ENCODE measurements at regions not wholly inside any gene's neighbourhood (a gene's known extent, or its start where the extent isn't known, plus 50 kb on each side); places are given as distances from the start of the nearest gene placed in this dataset.

DNA sequence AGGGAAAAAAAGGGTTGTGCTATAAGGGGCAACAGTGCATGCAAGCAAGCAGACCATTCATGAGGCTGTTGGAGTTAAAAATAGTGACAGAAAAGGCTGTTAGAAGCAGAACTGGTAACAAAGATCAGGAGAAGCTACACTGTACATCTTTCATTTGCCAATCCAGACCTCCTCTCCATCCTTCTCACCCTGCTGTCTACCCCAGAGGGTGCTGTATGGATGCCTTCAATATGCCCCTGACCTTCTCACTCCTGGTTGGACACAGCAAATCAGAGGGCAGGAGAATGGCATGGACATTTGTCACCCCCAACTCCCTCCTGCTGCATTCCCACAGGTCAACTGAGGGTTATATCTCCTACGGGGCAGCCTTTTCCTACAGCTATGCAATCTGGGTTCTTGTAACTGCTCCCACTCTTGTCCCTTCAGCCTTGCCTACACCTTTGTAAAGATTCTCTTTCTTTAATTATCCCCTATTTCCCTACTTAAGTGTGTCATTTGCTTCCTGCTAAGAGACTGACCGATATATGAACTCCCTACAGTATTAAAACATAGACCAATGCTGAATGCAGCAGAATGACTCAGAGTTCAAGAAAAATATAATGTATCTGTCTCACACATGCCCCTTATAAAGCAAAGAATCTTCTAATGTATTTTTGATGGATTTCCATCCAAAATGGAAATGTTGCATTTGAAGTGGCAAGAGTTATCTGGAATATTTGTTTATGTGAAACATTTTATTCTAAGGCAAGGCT, 169.2 kb upstream of the NCKAP5 start:
- Mint-ChIP-seq H3K36me3 (no peaks in the 10 kb centered on the region), H3K27ac (no peak overlapping the region), H3K27me3 (no peaks in the 10 kb centered on the region), H3K9me3 (peaks cover 3% of the 10 kb centered on the region), H3K4me1 (no peaks in the 10 kb centered on the region), H3K4me3 (no peak overlapping the region)
- ATAC-seq (ENCODE audit: low read depth) (no peak), DNase-seq (no peak)
- POLR2A ChIA-PET: no interaction called here

DNA sequence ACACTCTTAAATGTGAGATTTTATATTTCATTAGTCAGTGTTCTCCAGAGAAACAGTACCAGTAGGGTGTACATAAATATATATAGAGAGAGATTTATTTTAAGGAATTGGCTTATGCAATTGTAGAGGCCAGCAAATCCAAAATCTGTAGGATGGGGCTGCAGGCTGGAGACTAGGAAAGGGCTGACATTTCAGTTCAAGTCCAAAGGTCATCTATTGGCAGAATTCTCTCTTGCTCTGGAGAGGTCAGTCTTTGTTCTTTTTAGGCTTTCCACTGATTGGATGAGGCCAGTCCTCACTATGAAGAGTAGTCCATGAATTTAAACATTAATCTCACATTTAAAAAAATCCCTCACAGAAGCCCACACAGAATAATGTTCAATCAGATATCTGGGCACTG, 170.8 kb upstream of the NCKAP5 start:
- H3K27me3 Mint-ChIP-seq: no peaks in the 10 kb centered on the region
- ATAC-seq (ENCODE audit: low read depth) (no peak), DNase-seq (no peak)
- POLR2A ChIA-PET: no interaction called here
- H3K9me3 Mint-ChIP-seq: peaks cover 1% of the 10 kb centered on the region
- H3K36me3 Mint-ChIP-seq: no peaks in the 10 kb centered on the region
- H3K4me3 Mint-ChIP-seq: no peak overlapping the region
- no peak overlapping the region for H3K27ac Mint-ChIP-seq
- H3K4me1 Mint-ChIP-seq: no peaks in the 10 kb centered on the region

DNA sequence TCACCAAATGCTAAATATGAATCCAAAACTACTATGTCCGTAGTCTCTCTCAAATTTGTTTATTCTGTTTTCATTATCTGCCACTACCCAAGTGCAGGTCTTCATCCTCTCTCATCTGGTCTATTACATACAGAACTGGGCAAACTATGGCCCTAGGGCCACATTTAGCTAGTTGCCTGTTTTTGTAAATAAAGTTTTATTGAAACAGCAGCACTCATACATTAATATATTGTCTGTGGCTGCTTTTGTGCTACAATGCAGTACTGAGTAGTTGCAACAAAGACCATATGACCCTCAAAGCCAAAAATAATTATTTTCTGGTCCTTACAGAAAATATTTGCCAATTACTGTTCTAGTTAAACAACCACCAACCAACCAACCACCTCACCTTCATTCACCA, 172.2 kb upstream of the NCKAP5 start:
- Mint-ChIP-seq H3K36me3 (no peaks in the 10 kb centered on the region), H3K4me1 (no peaks in the 10 kb centered on the region), H3K9me3 (no peaks in the 10 kb centered on the region), H3K27ac (no peak overlapping the region), H3K27me3 (no peaks in the 10 kb centered on the region), H3K4me3 (no peak overlapping the region)
- DNase-seq (no peak), ATAC-seq (ENCODE audit: low read depth) (no peak)
- POLR2A ChIA-PET: no interaction called here

DNA sequence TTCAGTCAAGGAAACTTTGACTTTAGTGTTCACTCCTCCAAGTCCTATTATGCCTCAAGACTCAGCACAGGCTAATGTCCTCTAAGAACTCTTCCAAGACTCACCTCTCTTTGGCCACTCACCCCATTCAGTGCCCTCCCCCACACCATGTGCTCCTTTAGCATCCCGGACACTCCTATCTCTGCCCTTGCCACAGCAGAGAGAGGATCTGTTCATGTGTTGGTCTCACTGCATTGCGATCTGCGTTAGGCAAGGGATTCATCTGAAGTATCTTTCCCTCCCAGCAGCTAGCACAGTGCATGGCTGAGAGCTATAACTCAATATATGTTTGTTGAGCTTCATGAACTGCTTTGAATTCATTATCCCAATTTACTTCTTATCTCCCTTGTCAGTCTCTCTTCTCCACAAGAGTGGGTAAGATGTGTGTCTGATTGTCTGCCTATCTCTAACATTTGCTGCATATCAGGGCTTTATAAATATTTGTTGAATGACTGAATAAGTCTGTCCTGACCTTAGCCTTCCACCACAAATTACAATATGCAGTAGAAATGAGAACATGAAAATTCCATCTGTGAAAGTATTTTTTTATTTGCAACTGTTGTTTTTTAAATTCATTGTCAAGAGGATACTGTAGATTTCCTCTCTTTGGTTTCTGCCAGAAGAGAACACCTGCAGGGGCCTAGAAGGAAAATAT, 179.9 kb upstream of the NCKAP5 start:
- H3K27ac Mint-ChIP-seq: no peak overlapping the region
- DNase-seq: no peak
- H3K9me3 Mint-ChIP-seq: peaks cover 3% of the 10 kb centered on the region
- no peak for ATAC-seq (ENCODE audit: low read depth)
- H3K36me3 Mint-ChIP-seq: no peaks in the 10 kb centered on the region
- H3K27me3 Mint-ChIP-seq: no peaks in the 10 kb centered on the region
- POLR2A ChIA-PET: no interaction called here
- H3K4me1 Mint-ChIP-seq: no peaks in the 10 kb centered on the region
- no peak overlapping the region for H3K4me3 Mint-ChIP-seq

DNA sequence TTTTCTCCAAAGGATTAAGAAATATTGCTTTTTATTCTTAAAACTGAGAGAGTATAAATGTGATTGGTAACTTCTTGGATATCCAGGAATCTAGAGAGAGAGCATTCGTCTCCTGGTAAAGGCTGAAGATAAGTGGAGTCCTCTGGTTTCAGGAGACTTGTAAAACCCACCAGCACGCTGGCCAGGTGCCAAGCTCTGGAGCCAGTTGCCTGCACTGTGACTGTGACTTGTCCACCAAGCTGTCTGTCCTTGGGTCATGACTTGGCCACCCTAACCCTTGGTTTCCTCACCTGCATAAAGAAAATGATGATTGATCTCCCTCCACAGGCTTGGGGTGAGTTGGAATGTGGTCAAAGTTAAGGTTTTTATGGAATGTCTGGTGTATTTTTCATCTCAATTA, 185.4 kb upstream of the NCKAP5 start:
- no peak for ATAC-seq (ENCODE audit: low read depth)
- no peak for DNase-seq
- H3K4me3 Mint-ChIP-seq: no peak overlapping the region
- H3K27me3 Mint-ChIP-seq: no peaks in the 10 kb centered on the region
- no peak overlapping the region for H3K27ac Mint-ChIP-seq
- no peaks in the 10 kb centered on the region for H3K4me1 Mint-ChIP-seq
- POLR2A ChIA-PET: no interaction called here
- no peaks in the 10 kb centered on the region for H3K36me3 Mint-ChIP-seq
- no peaks in the 10 kb centered on the region for H3K9me3 Mint-ChIP-seq

DNA sequence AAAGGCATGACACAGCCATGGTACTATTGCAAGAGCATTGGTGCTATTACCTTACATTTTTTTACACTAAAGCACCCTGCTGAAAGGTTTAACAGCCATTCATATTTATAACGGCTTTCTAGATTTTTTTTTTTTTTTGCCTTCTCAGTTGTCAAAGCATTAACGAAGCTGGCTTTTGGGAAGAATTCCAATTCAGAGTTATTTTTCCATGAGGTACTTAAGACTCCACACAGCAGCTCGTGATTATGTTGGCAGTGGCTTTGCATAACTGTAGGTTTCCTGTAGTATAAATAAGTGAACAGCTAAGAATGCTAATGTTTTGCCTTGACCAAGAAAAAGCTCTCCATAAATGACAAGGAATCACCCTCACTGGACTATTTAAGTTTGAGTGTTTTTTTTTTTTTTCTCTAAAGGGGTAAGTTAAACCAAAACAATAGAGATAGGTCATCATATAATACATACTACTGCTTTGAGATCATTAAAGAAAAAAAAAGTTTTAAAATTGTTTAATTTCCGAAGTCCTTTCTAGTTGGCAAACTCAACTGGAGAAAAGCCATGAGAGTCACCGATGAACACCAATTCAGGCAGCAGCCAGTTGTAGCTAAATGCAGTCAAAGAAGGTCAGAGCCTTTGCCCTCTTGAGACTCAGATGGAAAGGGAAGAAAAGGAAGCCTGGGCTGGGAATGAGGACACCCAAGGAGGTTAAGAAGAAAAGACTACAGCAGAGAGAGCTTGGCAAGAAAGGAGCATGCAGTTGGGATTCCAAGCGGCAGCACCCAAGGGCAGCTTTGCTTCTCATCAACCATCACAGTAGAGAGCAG, 187.4 kb upstream of the NCKAP5 start:
- POLR2A ChIA-PET: no interaction called here
- H3K27me3 Mint-ChIP-seq: no peaks in the 10 kb centered on the region
- no peaks in the 10 kb centered on the region for H3K36me3 Mint-ChIP-seq
- DNase-seq (no peak), ATAC-seq (ENCODE audit: low read depth) (no peak)
- H3K27ac Mint-ChIP-seq: no peak overlapping the region
- H3K9me3 Mint-ChIP-seq: no peaks in the 10 kb centered on the region
- no peak overlapping the region for H3K4me3 Mint-ChIP-seq
- H3K4me1 Mint-ChIP-seq: no peaks in the 10 kb centered on the region

DNA sequence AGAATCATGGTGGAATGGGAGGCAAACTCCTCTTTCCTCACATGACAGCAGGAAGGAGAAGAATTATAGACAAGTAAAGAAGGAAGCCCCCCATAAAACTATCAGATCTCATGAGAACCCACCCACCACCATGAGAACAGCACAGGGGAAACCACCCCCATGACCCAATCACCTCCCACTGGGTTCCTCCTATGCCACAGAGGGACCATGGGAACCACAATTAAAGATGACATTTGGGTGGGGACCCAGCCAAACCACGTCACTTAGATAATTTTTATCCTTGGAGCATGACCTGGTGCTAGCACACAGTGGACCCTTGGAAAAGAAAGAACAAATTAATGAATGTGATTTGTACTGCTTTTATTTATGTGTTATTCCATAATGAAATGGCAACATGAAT, 188.6 kb upstream of the NCKAP5 start:
- Mint-ChIP-seq H3K4me3 (no peak overlapping the region), H3K36me3 (no peaks in the 10 kb centered on the region), H3K9me3 (no peaks in the 10 kb centered on the region), H3K4me1 (no peaks in the 10 kb centered on the region), H3K27me3 (no peaks in the 10 kb centered on the region), H3K27ac (no peak overlapping the region)
- POLR2A ChIA-PET: no interaction called here
- no peak for ATAC-seq (ENCODE audit: low read depth)
- DNase-seq: no peak

DNA sequence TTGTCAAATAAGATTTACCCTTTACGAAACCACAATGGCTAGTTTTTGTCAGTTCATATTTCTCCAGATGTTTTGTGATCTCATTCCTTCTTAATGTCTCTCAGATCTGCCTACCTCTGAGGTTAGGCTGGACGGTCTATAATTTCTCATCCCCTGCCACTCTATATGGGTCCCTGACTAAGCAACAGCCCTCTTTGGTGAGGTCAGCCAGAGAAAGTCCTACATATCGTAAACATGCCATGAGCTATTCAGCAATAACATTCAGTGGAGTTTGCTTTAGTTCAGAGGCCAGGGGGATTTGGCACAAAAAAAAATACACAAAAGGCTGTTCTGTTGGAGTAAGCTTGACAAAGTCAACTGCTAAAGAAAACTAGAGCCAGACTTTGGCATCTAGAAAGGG, 192.1 kb upstream of the NCKAP5 start:
- Mint-ChIP-seq H3K4me1 (no peaks in the 10 kb centered on the region), H3K27me3 (no peaks in the 10 kb centered on the region), H3K9me3 (peaks cover 1% of the 10 kb centered on the region), H3K4me3 (no peak overlapping the region), H3K27ac (no peak overlapping the region), H3K36me3 (no peaks in the 10 kb centered on the region)
- ATAC-seq (ENCODE audit: low read depth) (no peak), DNase-seq (no peak)
- POLR2A ChIA-PET: no interaction called here

DNA sequence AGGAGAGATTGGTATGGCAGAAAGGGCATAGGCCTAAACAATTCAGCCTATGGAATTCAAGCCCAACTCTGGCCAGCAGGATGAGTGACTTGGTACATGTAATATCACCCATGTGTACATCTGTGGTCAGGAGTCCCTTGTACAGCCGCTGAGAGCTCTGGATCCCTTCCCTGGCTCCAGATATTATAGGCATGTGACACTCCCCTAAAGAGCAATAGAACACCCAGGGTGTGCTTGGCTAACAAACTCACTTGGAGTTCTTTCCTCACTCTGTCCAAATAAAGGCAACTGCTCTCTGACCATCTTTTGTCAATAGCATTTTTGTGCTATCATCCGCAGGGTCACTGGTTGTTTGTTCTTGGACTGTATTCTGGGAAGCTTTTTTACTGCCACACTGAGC, 197.4 kb upstream of the NCKAP5 start:
- no peak overlapping the region for H3K4me3 Mint-ChIP-seq

DNA sequence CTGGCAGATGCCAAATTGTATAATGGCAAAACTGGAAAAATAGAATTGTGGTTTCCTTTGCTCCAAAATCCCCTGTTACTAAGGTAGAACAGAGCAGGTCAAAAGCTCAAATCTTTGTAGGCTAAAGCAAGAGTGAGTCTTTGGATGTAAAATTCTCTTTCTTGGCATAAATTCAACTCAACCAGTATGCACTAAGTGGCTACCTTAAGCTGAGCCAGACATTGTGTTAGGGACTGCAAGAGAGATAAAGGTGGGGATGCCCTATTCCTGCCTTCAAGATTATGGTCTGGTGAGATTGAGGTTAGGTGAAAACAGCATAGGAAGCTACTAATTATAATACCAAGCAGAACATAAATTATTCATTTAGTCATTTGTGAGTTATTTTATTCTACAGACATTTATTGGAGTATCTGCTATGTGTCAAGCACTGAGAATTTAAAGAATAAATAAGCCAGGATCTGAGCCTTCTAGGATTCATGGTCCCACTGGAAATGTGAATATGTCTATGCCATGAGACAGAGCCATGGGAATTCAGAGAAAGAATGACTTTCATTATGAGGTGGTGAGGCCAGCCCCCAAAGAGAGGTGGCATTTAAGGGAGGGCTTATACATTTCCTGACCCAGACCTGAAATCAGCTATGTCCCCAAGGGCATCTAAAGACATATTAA, 198.0 kb upstream of the NCKAP5 start:
- H3K27ac Mint-ChIP-seq: no peak overlapping the region
- H3K9me3 Mint-ChIP-seq: peaks cover 1% of the 10 kb centered on the region
- no peaks in the 10 kb centered on the region for H3K4me1 Mint-ChIP-seq
- ATAC-seq (ENCODE audit: low read depth) (no peak), DNase-seq (no peak)
- no peaks in the 10 kb centered on the region for H3K36me3 Mint-ChIP-seq
- POLR2A ChIA-PET: no interaction called here
- peaks cover 4% of the 10 kb centered on the region for H3K27me3 Mint-ChIP-seq
- H3K4me3 Mint-ChIP-seq: no peak overlapping the region

More for the DNA sequence above, 197.4 kb upstream of the NCKAP5 start:
- POLR2A ChIA-PET: no interaction called here
- peaks cover 1% of the 10 kb centered on the region for H3K9me3 Mint-ChIP-seq
- DNase-seq (no peak), ATAC-seq (ENCODE audit: low read depth) (no peak)
- no peak overlapping the region for H3K27ac Mint-ChIP-seq
- H3K36me3 Mint-ChIP-seq: no peaks in the 10 kb centered on the region
- peaks cover 4% of the 10 kb centered on the region for H3K27me3 Mint-ChIP-seq
- no peaks in the 10 kb centered on the region for H3K4me1 Mint-ChIP-seq

DNA sequence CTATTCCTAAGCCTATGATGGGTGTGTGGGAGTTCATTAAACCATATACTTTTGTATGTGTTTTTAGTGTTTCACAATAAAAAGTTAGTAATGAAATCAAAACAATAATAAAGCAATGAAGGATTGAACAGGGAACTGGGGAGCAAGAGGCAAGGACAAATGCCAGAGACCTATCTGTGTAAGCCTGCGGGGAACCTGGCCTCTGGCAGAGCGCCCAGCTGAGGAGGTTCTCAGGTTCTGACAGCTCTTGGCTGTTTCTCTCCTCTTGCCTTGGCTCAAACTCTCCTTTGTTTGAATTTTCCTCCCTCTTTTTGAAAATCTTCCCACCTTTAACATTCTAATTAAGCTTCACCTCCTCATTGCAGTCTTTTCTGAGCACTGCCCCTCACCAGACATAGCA, 200.0 kb upstream of the NCKAP5 start:
- DNase-seq (no peak), ATAC-seq (ENCODE audit: low read depth) (no peak)
- Mint-ChIP-seq H3K27ac (no peak overlapping the region), H3K27me3 (peaks cover 4% of the 10 kb centered on the region), H3K36me3 (no peaks in the 10 kb centered on the region), H3K9me3 (peaks cover 1% of the 10 kb centered on the region), H3K4me1 (no peaks in the 10 kb centered on the region), H3K4me3 (no peak overlapping the region)
- POLR2A ChIA-PET: no interaction called here

DNA sequence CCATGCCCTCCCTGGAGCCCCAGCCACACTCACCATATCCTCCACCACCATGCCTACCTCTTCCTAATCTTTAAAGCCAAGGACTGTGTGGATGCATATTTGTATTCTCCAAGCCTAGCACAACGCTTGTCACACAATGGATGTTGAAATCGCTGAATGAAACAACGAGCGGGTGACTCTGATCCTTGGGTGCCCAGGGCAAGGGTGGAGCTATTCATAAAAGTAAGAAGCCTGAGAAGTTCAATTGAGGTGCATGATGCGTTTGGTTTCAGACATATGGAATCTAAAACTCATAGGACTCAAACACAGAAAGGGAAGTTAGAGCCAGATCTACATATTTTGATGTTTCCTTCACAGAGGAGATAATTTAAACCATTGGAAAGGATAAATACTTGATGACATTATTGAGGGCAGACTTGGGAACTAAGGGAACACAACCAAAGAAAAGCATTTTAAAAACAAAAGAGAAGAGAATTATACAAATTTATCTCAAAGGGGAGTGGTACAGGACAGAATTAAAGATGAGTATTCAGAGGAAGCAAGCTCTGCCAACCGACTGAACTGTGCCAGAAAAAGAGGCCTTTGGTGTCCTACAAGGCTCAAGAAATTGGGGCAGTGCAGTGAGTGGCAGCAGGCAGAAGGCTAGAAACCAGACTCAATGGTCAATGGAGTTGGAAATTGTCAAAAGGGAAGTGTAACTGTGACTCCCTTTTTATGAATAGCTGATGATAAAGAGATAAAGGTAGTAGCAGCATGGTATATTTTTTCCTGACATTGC, 200.6 kb upstream of the NCKAP5 start:
- no peaks in the 10 kb centered on the region for H3K36me3 Mint-ChIP-seq
- no peaks in the 10 kb centered on the region for H3K4me1 Mint-ChIP-seq
- no peak overlapping the region for H3K27ac Mint-ChIP-seq
- POLR2A ChIA-PET: no interaction called here
- H3K9me3 Mint-ChIP-seq: no peaks in the 10 kb centered on the region
- H3K27me3 Mint-ChIP-seq: peaks cover 4% of the 10 kb centered on the region
- ATAC-seq (ENCODE audit: low read depth) (no peak), DNase-seq (no peak)
- H3K4me3 Mint-ChIP-seq: no peak overlapping the region
